ENCODE measurements at regions not wholly inside any gene's neighbourhood (a gene's known extent, or its start where the extent isn't known, plus 50 kb on each side); places are given as distances from the start of the nearest gene placed in this dataset.

GRCh38 chr3:159765030-159765859 is 223.4 kb upstream of the IL12A start:
- intact Hi-C loops (cut with DNase I), result no loop called here
- Histone ChIP-seq H3K36me3 (no peaks in the 10 kb centered on the region), H3K4me1 (peaks cover 52% of the 10 kb centered on the region), H3K4me3 (peak overlapping the region; percentile 74), H3K27ac (peak overlapping the region; percentile 95), H3K27me3 (ENCODE audit: low read depth) (peaks cover 7% of the 10 kb centered on the region), H3K9me3 (no peaks in the 10 kb centered on the region)
- peak; percentile 34 to 44 for ATAC-seq
- peak; percentile 61 for DNase-seq
- TF ChIP-seq CTCF (IDR thresholded peaks at IDR 0.05), result no peak

GRCh38 chr3:159765860-159766294 is 222.8 kb upstream of the IL12A start:
- intact Hi-C loops (cut with DNase I), result no loop called here
- H3K36me3 ChIP-seq, result no peaks in the 10 kb centered on the region
- peak overlapping the region; percentile 95 for H3K27ac ChIP-seq
- peaks cover 7% of the 10 kb centered on the region for H3K27me3 ChIP-seq (ENCODE audit: low read depth)
- DNase-seq (no peak), ATAC-seq (no peak)
- peak overlapping the region; percentile 74 for H3K4me3 ChIP-seq
- H3K9me3 ChIP-seq, result no peaks in the 10 kb centered on the region
- TF ChIP-seq CTCF (IDR thresholded peaks at IDR 0.05), result no peak
- H3K4me1 ChIP-seq, result peaks cover 50% of the 10 kb centered on the region

GRCh38 chr3:159766563-159767185 is 222.0 kb upstream of the IL12A start:
- peaks cover 42% of the 10 kb centered on the region for H3K4me1 ChIP-seq
- ATAC-seq, result no peak
- no peak overlapping the region for H3K27ac ChIP-seq
- H3K27me3 ChIP-seq (ENCODE audit: low read depth), result peaks cover 7% of the 10 kb centered on the region
- no peaks in the 10 kb centered on the region for H3K36me3 ChIP-seq
- TF ChIP-seq CTCF (IDR thresholded peaks at IDR 0.05), result peak; percentile 41
- intact Hi-C loops (cut with DNase I), result no loop called here
- no peaks in the 10 kb centered on the region for H3K9me3 ChIP-seq
- peak overlapping the region; percentile 74 for H3K4me3 ChIP-seq
- no peak for DNase-seq

- Histone ChIP-seq H3K36me3 (no peaks in the 10 kb centered on the region), H3K4me3 (no peak overlapping the region), H3K9me3 (no peaks in the 10 kb centered on the region), H3K4me1 (peaks cover 19% of the 10 kb centered on the region), H3K27me3 (ENCODE audit: low read depth) (no peaks in the 10 kb centered on the region), H3K27ac (no peak overlapping the region)
- ATAC-seq, result no peak
- TF ChIP-seq CTCF (IDR thresholded peaks at IDR 0.05), result no peak
- DNase-seq, result no peak
- intact Hi-C loops (cut with DNase I), result no loop called here
Observed at GRCh38 chr3:159770998-159771397, 217.6 kb upstream of the IL12A start.

GRCh38 chr3:159771865-159772611 is 216.6 kb upstream of the IL12A start:
- intact Hi-C loops (cut with DNase I), result no loop called here
- no peak overlapping the region for H3K27ac ChIP-seq
- ATAC-seq (no peak), DNase-seq (no peak)
- H3K4me3 ChIP-seq, result no peak overlapping the region
- no peaks in the 10 kb centered on the region for H3K36me3 ChIP-seq
- no peaks in the 10 kb centered on the region for H3K9me3 ChIP-seq
- peaks cover 9% of the 10 kb centered on the region for H3K4me1 ChIP-seq
- no peak for TF ChIP-seq CTCF (IDR thresholded peaks at IDR 0.05)
- H3K27me3 ChIP-seq (ENCODE audit: low read depth), result no peaks in the 10 kb centered on the region
